ENCODE measurements at regions not wholly inside any gene's neighbourhood (a gene's known extent, or its start where the extent isn't known, plus 50 kb on each side); places are given as distances from the start of the nearest gene placed in this dataset.

GRCh38 chr22:46072981-46073682 lies 77.2 kb upstream of the PPARA start (continued):
- no peak for TF ChIP-seq MAZ (IDR thresholded peaks at IDR 0.05; ENCODE audit: borderline replicate concordance, low read depth, low read length)

GRCh38 chr22:46073683-46074504 lies 76.4 kb upstream of the PPARA start:
- Histone ChIP-seq H3K9me3 (ENCODE audit: control insufficient read depth, insufficient read depth, low read length) (no peaks in the 10 kb centered on the region), H4K8ac (ENCODE audit: low read depth in 2 of 2, low read length in 2 of 2) (peak overlapping the region; percentile 52 to 56; a peak in 3 of 4 replicates), H2BK120ac (ENCODE audit: low read depth, low read length) (peak overlapping the region; percentile 52), H3K23ac (ENCODE audit: low read depth, low read length) (peak overlapping the region; percentile 96), H3K4me3 (ENCODE audit: insufficient read depth, low read depth, low read length) (peak overlapping the region; percentile 96), H3K9me1 (ENCODE audit: insufficient read depth, low read length) (peaks cover 13% of the 10 kb centered on the region), H3K27ac (ENCODE audit: insufficient read depth, low read length) (peak overlapping the region; percentile 88), H3K36me3 (ENCODE audit: control insufficient read depth, insufficient read depth, low read length) (peaks cover 25% of the 10 kb centered on the region), H3K79me1 (ENCODE audit: low read depth in 1 of 2, low read length in 2 of 2) (peaks cover 0 to 22% of the 10 kb centered on the region in 2 experiments; a peak in 3 of 4 replicates), H4K5ac (ENCODE audit: low read depth, low read length) (peak overlapping the region; percentile 40), H2BK15ac (ENCODE audit: low read depth, low read length) (no peak overlapping the region; the same call in 2 of the 3 replicates), H4K20me1 (ENCODE audit: insufficient read depth, low read length) (peaks cover 53% of the 10 kb centered on the region), H3K18ac (ENCODE audit: low read depth, low read length) (peak overlapping the region; percentile 68; the same call in 1 of the 2 replicates), H3K4me2 (ENCODE audit: low read depth, low read length) (peak overlapping the region; percentile 83), H3K27me3 (ENCODE audit: control insufficient read depth, insufficient read depth, low read length) (no peaks in the 10 kb centered on the region), H2BK5ac (ENCODE audit: low read depth, low read length, poor library complexity, severe bottlenecking) (peak overlapping the region; percentile 92), H2AFZ (replicated peaks; ENCODE audit: low read length, poor library complexity) (peak overlapping the region; percentile 74), H3K4ac (ENCODE audit: low read depth, low read length) (peak overlapping the region; percentile 68), H3K9ac (ENCODE audit: low read depth, low read length) (peak overlapping the region; percentile 95), H3K56ac (ENCODE audit: extremely low read depth, insufficient read depth, low read length) (peak overlapping the region; percentile 79), H4K91ac (ENCODE audit: insufficient read depth, low read depth, low read length) (peak overlapping the region; percentile 68), H2BK20ac (ENCODE audit: low read depth, low read length) (no peak overlapping the region), H2AK5ac (ENCODE audit: low read depth, low read length) (peak overlapping the region; percentile 69), H2AK9ac (replicated peaks; ENCODE audit: low read depth, low read length, poor library complexity) (peak overlapping the region; percentile 95), H3K4me1 (ENCODE audit: control insufficient read depth, insufficient read depth, low read length) (peaks cover 35% of the 10 kb centered on the region), H3K14ac (replicated peaks; ENCODE audit: low read depth, low read length) (peak overlapping the region; percentile 96)
- in situ Hi-C loops (cut with MboI; ENCODE audit: low sequenced_read_pairs), result no loop called here
- ChIA-PET CTCF (interaction anchor here (0.6 to 1.9 kb wide), 2 partner anchors 68 to 78 kb away, joined by 3 to 7 read pairs; no protein-coding TSS in a partner anchor), POLR2A (ENCODE audit: unreplicated experiment) (interaction anchor here (0.7 kb wide), 1 partner anchor 216 kb away, joined by 4 read pairs; no protein-coding TSS in a partner anchor)
- WGBS, 2 experiments (ENCODE audit: extremely low coverage in 2 of 2, insufficient read length in 1 of 2), result 23% methylated on average over 19 of the region's 28 CpGs; no CpG with 5 or more reads in 1 of the 2 experiments
- dilution Hi-C loops (cut with HindIII; ENCODE audit: low sequenced_read_pairs, unreplicated experiment), result no loop called here
- intact Hi-C loops (cut with micrococcal nuclease), result loop anchor here (1.0 to 5.0 kb wide), 2 partner anchors 43 to 61 kb away; no protein-coding TSS in a partner anchor
- 0 out of 2 replicates have a peak, but pooled peaks have one; percentile 2 for ATAC-seq (ENCODE audit: low read depth)
- peak; percentile 42 for DNase-seq
- BruUV-seq (replicated peaks), result no TSS peak
- TF ChIP-seq MAFK (IDR thresholded peaks at IDR 0.05; ENCODE audit: low read depth, low read length), result no peak
- no peak for TF ChIP-seq RCOR1 (IDR thresholded peaks at IDR 0.05; ENCODE audit: insufficient replicate concordance, low read length)
- no peak for TF ChIP-seq MAZ (IDR thresholded peaks at IDR 0.05; ENCODE audit: borderline replicate concordance, low read depth, low read length)
- no peak for TF ChIP-seq ELK1 (IDR thresholded peaks at IDR 0.05; ENCODE audit: borderline replicate concordance, low read depth, low read length)
- TF ChIP-seq NFE2L2 (IDR thresholded peaks at IDR 0.05; ENCODE audit: low read depth, low read length), result no peak
- no peak for TF ChIP-seq BHLHE40 (IDR thresholded peaks at IDR 0.05; ENCODE audit: low read depth, low read length)
- no peak for TF ChIP-seq SMC3 (IDR thresholded peaks at IDR 0.05; ENCODE audit: low read depth, low read length)
- 0 out of 2 replicates have a peak, but pooled peaks have one; percentile 7 for TF ChIP-seq MXI1 (IDR thresholded peaks at IDR 0.05; ENCODE audit: borderline replicate concordance, low read depth, low read length)
- TF ChIP-seq CHD1 (IDR thresholded peaks at IDR 0.05; ENCODE audit: low read depth, low read length), result no peak
- no peak for TF ChIP-seq RAD21 (IDR thresholded peaks at IDR 0.05; ENCODE audit: low read length)
- TF ChIP-seq FOS (IDR thresholded peaks at IDR 0.05; ENCODE audit: low read depth, low read length), result no peak
- no peak for TF ChIP-seq CEBPB (IDR thresholded peaks at IDR 0.05; ENCODE audit: low read depth, low read length)
- TF ChIP-seq RFX5 (IDR thresholded peaks at IDR 0.05; ENCODE audit: low read depth, low read length), result no peak
- TF ChIP-seq POLR2A (IDR thresholded peaks at IDR 0.05; ENCODE audit: low read depth, low read length), result 0 out of 2 replicates have a peak, but pooled peaks have one; percentile 22

All from IMR-90 (cell line).